Spleen (tissue), 11 donors: ENCODE measurements at regions not wholly inside any gene's neighbourhood (a gene's known extent, or its start where the extent isn't known, plus 50 kb on each side); places are given as distances from the start of the nearest gene placed in this dataset.

Source experiments
- DNase-seq: peaks from one replicate; pipeline ENCODE4 v3.0.0-alpha.2; 2020
- H3K27ac ChIP-seq, 8 donors: fragments of 200-600 bp; sonication (generic) in 7 of 8; 1 replicate in 4 of 8; 2 replicates in 4 of 8; pipeline versions ENCODE4 v1.5.0 to v1.8.0; 2016 to 2021; ENCODE audit warnings: inconsistent platforms in 4 of 8, mild to moderate bottlenecking in 4 of 8, moderate library complexity in 1 of 8
- H3K27me3 ChIP-seq, 7 donors: fragments of 200-600 bp; sonication (generic) in 6 of 7; replicated peaks in 1 of 7; 1 replicate in 4 of 7; 2 replicates in 3 of 7; pipeline versions ENCODE4 v1.5.0 to v1.8.0; 2016 to 2021; ENCODE audit warnings: inconsistent platforms in 3 of 7, mild to moderate bottlenecking in 1 of 7
- H3K36me3 ChIP-seq, 6 donors: fragments of 200-600 bp; sonication (generic) in 5 of 6; 1 replicate in 4 of 6; 2 replicates in 2 of 6; pipeline versions ENCODE4 v1.5.0 to v1.8.0; 2016 to 2021; ENCODE audit warnings: inconsistent platforms in 2 of 6
- H3K4me1 ChIP-seq, 6 donors: fragments of 200-600 bp; sonication (generic) in 5 of 6; 1 replicate in 3 of 6; 2 replicates in 3 of 6; pipeline versions ENCODE4 v1.5.0 to v1.8.0; 2016 to 2021; ENCODE audit warnings: inconsistent platforms in 3 of 6
- H3K4me3 ChIP-seq, 8 donors: fragments of 200-600 bp; sonication (generic) in 7 of 8; 1 replicate in 4 of 8; 2 replicates in 4 of 8; pipeline versions ENCODE4 v1.5.0 to v1.8.0; 2016 to 2021; ENCODE audit warnings: inconsistent platforms in 4 of 8, mild to moderate bottlenecking in 4 of 8, moderate library complexity in 2 of 8
- H3K9me3 ChIP-seq, 8 donors: fragments of 200-600 bp; sonication (generic) in 7 of 8; 1 replicate in 4 of 8; 2 replicates in 4 of 8; pipeline versions ENCODE4 v1.5.0 to v1.8.0; 2016 to 2021; ENCODE audit warnings: inconsistent platforms in 4 of 8
- POLR2A ChIP-seq, 3 donors: fragments of 450-650 bp; IDR thresholded peaks; one replicate each; pipeline ENCODE4 v1.5.1; 2017; ENCODE audit warnings: antibody characterized with exemption in 3 of 3, mild to moderate bottlenecking in 1 of 3
- POLR2AphosphoS5 ChIP-seq, 3 donors: sonication (generic); formaldehyde crosslinking; IDR thresholded peaks; one replicate each; pipeline ENCODE4 v1.5.1; 2017; ENCODE audit warnings: antibody characterized with exemption in 3 of 3
- WGBS, 5 donors: extraction: QIAGEN DNeasy Blood & Tissue Kit in 3 of 5; methylation state at CpG; one replicate each; pipeline versions ENCODE4 v1.1.5 to v1.1.7; 2013 to 2018; 5-methylcytosine and 5-hydroxymethylcytosine counted together
- intact Hi-C: fragments of 100-400 bp; cut with DNase I; formaldehyde crosslinking; loops from one replicate; pipeline ENCODE4 v1.15.0; 2023; ENCODE audit warnings: low total_unique reads
- TF ChIP-seq, protein P1 (sequence below), 11 experiments: fragments of 200-600 bp in 7 of 11; fragments of 450-650 bp in 4 of 11; sonication (generic) in 4 of 11; IDR thresholded peaks in 8 of 11; conservative IDR thresholded peaks in 3 of 11; 1 replicate in 7 of 11; 2 replicates in 4 of 11; pipeline versions ENCODE4 v1.4.0 to v1.8.0; 2016 to 2021; ENCODE audit warnings: antibody characterized with exemption in 11 of 11, inconsistent platforms in 4 of 11, mild to moderate bottlenecking in 1 of 11
- donor health status: healthy with polysubstance abuse.
- donor health status: DM: no; HTN: no; CAD: no; lungs with moderate emphysema.
- donor health status: DM: no; HTN: no; CAD: no.
- donor health status: Bipolar disorder and iron deficiency.
- donor health status: healthy.
- donor health status: DM: no; HTN: no; CAD: no.
- donor health status: DM: yes; HTN: yes; CAD: no.

GRCh38 chr2:39504790-39505335 is 67.8 kb upstream of the MAP4K3 start:
- intact Hi-C loops: no loop called here
- no peak for TF ChIP-seq POLR2A (IDR thresholded peaks at IDR 0.05)
- TF ChIP-seq, protein P1, sequence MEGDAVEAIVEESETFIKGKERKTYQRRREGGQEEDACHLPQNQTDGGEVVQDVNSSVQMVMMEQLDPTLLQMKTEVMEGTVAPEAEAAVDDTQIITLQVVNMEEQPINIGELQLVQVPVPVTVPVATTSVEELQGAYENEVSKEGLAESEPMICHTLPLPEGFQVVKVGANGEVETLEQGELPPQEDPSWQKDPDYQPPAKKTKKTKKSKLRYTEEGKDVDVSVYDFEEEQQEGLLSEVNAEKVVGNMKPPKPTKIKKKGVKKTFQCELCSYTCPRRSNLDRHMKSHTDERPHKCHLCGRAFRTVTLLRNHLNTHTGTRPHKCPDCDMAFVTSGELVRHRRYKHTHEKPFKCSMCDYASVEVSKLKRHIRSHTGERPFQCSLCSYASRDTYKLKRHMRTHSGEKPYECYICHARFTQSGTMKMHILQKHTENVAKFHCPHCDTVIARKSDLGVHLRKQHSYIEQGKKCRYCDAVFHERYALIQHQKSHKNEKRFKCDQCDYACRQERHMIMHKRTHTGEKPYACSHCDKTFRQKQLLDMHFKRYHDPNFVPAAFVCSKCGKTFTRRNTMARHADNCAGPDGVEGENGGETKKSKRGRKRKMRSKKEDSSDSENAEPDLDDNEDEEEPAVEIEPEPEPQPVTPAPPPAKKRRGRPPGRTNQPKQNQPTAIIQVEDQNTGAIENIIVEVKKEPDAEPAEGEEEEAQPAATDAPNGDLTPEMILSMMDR (IDR thresholded peaks at IDR 0.05 in 8 of 11, conservative IDR thresholded peaks at IDR 0.05 in 3 of 11): no peak
- H3K27ac ChIP-seq: peak overlapping the region; percentile 8 to 77 (median 70)
- 54 to 70% (median 66%) methylated on average over 5 of the region's 5 CpGs for WGBS, 5 donors
- H3K36me3 ChIP-seq: no peaks in the 10 kb centered on the region
- H3K4me1 ChIP-seq: peaks cover 11 to 35% (median 26%) of the 10 kb centered on the region in 6 donors
- H3K4me3 ChIP-seq: peak overlapping the region in 2 of 8 donors; percentile 0 to 10
- DNase-seq: no peak
- no peaks in the 10 kb centered on the region for H3K27me3 ChIP-seq
- H3K9me3 ChIP-seq: no peaks in the 10 kb centered on the region

- H3K4me3 ChIP-seq: no peak overlapping the region
- H3K27me3 ChIP-seq: no peaks in the 10 kb centered on the region
- peaks cover 11 to 44% (median 29%) of the 10 kb centered on the region in 6 donors for H3K4me1 ChIP-seq
- intact Hi-C loops: no loop called here
- H3K36me3 ChIP-seq: no peaks in the 10 kb centered on the region
- DNase-seq: no peak
- 66 to 85% (median 68%) methylated on average over 2 of the region's 2 CpGs for WGBS, 5 donors
- TF ChIP-seq POLR2A (IDR thresholded peaks at IDR 0.05) (no peak), POLR2AphosphoS5 (IDR thresholded peaks at IDR 0.05) (no peak)
- TF ChIP-seq, protein P1 (IDR thresholded peaks at IDR 0.05 in 8 of 11, conservative IDR thresholded peaks at IDR 0.05 in 3 of 11): no peak
- peak overlapping the region in 6 of 8 donors; percentile 15 to 77 (median 62) for H3K27ac ChIP-seq
- H3K9me3 ChIP-seq: no peaks in the 10 kb centered on the region
Observed at GRCh38 chr2:39506215-39506614, 69.1 kb upstream of the MAP4K3 start.

DNA sequence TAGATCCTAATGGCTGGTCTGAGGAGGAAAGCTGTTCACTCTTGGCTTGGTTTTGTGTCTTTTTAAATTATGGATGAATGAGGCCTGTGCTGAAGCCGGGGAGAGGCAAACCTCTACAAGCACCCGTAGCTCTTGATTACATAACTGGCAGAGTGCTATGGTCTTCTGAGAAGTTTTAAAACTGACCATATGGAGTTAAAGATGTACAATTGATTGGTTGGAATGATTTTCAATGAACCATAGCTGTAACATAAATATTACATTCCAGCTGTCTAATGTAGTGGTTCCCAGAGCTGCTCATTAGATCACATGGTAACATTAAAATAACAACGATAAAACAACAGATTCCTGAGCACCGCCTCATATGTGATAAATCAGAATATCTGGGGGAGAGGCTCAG is 71.1 kb upstream of the MAP4K3 start:
- no peak for DNase-seq
- Histone ChIP-seq H3K4me1 (peaks cover 21 to 62% (median 43%) of the 10 kb centered on the region in 6 donors), H3K4me3 (no peak overlapping the region), H3K27me3 (no peaks in the 10 kb centered on the region), H3K9me3 (no peaks in the 10 kb centered on the region), H3K27ac (no peak overlapping the region), H3K36me3 (no peaks in the 10 kb centered on the region)
- intact Hi-C loops: no loop called here
- whole genome bisulfite sequencing, 5 donors: 83 to 93% (median 88%) methylated on average over 4 of the region's 4 CpGs
- no peak for TF ChIP-seq POLR2A (IDR thresholded peaks at IDR 0.05)
- TF ChIP-seq, protein P1 (IDR thresholded peaks at IDR 0.05 in 8 of 11, conservative IDR thresholded peaks at IDR 0.05 in 3 of 11): no peak
- TF ChIP-seq POLR2AphosphoS5 (IDR thresholded peaks at IDR 0.05): no peak

- no peak for DNase-seq
- Histone ChIP-seq H3K4me3 (no peak overlapping the region), H3K9me3 (no peaks in the 10 kb centered on the region), H3K36me3 (no peaks in the 10 kb centered on the region), H3K27me3 (no peaks in the 10 kb centered on the region), H3K27ac (peak overlapping the region in 6 of 8 donors; percentile 24 to 65 (median 56)), H3K4me1 (peaks cover 10 to 65% (median 38%) of the 10 kb centered on the region in 6 donors)
- TF ChIP-seq POLR2A (IDR thresholded peaks at IDR 0.05) (no peak), POLR2AphosphoS5 (IDR thresholded peaks at IDR 0.05) (no peak)
- TF ChIP-seq, protein P1 (IDR thresholded peaks at IDR 0.05 in 8 of 11, conservative IDR thresholded peaks at IDR 0.05 in 3 of 11): no peak
- 65 to 77% (median 72%) methylated on average over 5 of the region's 5 CpGs for WGBS, 5 donors
- intact Hi-C loops: no loop called here
Observed at GRCh38 chr2:39510140-39510539, 73.1 kb upstream of the MAP4K3 start.
